DOHH2 (cell line): ENCODE measurements at regions not wholly inside any gene's neighbourhood (a gene's known extent, or its start where the extent isn't known, plus 50 kb on each side); places are given as distances from the start of the nearest gene placed in this dataset.

ENCODE experiments used
- H3F3A ChIP-seq: fragments of 200-600 bp; sonication (generic), shearing (Covaris generic); 2 replicates; pipeline ENCODE4 v1.6.0; 2016; ENCODE audit warnings: antibody characterized with exemption, mild to moderate bottlenecking; ENCODE audit not compliant: control insufficient read depth, insufficient read depth
- H3K27ac ChIP-seq: fragments of 200-600 bp; sonication (generic); 2 replicates; pipeline ENCODE4 v1.5.1; 2014; ENCODE audit warnings: low read depth, mild to moderate bottlenecking, low read length, moderate library complexity
- H3K27me3 ChIP-seq: fragments of 200-600 bp; sonication (generic); 2 replicates; pipeline ENCODE4 v1.6.1; 2014; ENCODE audit warnings: mild to moderate bottlenecking, low read length, mixed read lengths; ENCODE audit not compliant: control insufficient read depth
- H3K36me3 ChIP-seq: fragments of 200-600 bp; sonication (generic); 2 replicates; pipeline ENCODE4 v1.6.1; 2014; ENCODE audit warnings: mild to moderate bottlenecking, low read length, moderate library complexity, mixed read lengths; ENCODE audit not compliant: control insufficient read depth
- H3K4me1 ChIP-seq: fragments of 200-600 bp; sonication (generic); 2 replicates; pipeline ENCODE4 v1.6.1; 2014; ENCODE audit warnings: mild to moderate bottlenecking, low read length, mixed read lengths; ENCODE audit not compliant: control insufficient read depth
- H3K4me2 ChIP-seq: fragments of 200-600 bp; sonication (generic); 2 replicates; pipeline ENCODE4 v1.6.0; 2014; ENCODE audit warnings: mild to moderate bottlenecking, low read length, moderate library complexity
- H3K4me3 ChIP-seq: fragments of 200-600 bp; sonication (generic); 2 replicates; pipeline ENCODE4 v1.5.1; 2014; ENCODE audit warnings: mild to moderate bottlenecking, low read length, mixed read lengths
- H3K79me2 ChIP-seq: fragments of 200-600 bp; sonication (generic); 2 replicates; pipeline ENCODE4 v1.6.1; 2014; ENCODE audit warnings: mild to moderate bottlenecking, low read length, mixed read lengths; ENCODE audit not compliant: control insufficient read depth
- H3K9me2 ChIP-seq: fragments of 200-600 bp; sonication (generic); replicated peaks from 2 replicates; pipeline ENCODE4 v1.6.1; 2014; ENCODE audit warnings: mild to moderate bottlenecking, low read length, mixed read lengths; ENCODE audit not compliant: control insufficient read depth
- H3K9me3 ChIP-seq: fragments of 200-600 bp; sonication (generic); 2 replicates; pipeline ENCODE4 v1.6.1; 2014; ENCODE audit warnings: antibody characterized with exemption, low read length, mixed read lengths; ENCODE audit not compliant: control insufficient read depth, insufficient read depth
- H4K20me1 ChIP-seq: fragments of 200-600 bp; sonication (generic); 2 replicates; pipeline ENCODE4 v1.6.0; 2014; ENCODE audit warnings: low read depth, mild to moderate bottlenecking, antibody characterized with exemption, low read length, moderate library complexity; ENCODE audit not compliant: control insufficient read depth, insufficient read depth
- CTCF ChIP-seq: fragments of 200-600 bp; sonication (generic); IDR thresholded peaks from one replicate; pipeline ENCODE4 v1.5.1; 2014; ENCODE audit warnings: antibody characterized with exemption, mild to moderate bottlenecking, low read depth, low read length; ENCODE audit not compliant: poor library complexity, severe bottlenecking
- EZH2phosphoT487 ChIP-seq: fragments of 200-600 bp; sonication (generic); IDR thresholded peaks from 2 replicates; pipeline ENCODE4 v1.6.1; 2017; ENCODE audit warnings: borderline replicate concordance, mild to moderate bottlenecking, antibody characterized with exemption, low read length, moderate library complexity, mixed read lengths

GRCh38 chr2:241931084-241931975 lies 61.8 kb downstream of the RTP5 start:
- Histone ChIP-seq H4K20me1 (no peaks in the 10 kb centered on the region), H3K4me2 (no peak overlapping the region)

GRCh38 chr2:241931976-241932898 lies 62.7 kb downstream of the RTP5 start:
- no peaks in the 10 kb centered on the region for H4K20me1 ChIP-seq
- H3K4me2 ChIP-seq = no peak overlapping the region
- no peaks in the 10 kb centered on the region for H3K79me2 ChIP-seq
- H3K27me3 ChIP-seq = no peaks in the 10 kb centered on the region
- no peak overlapping the region for H3K27ac ChIP-seq
- no peaks in the 10 kb centered on the region for H3F3A ChIP-seq
- no peaks in the 10 kb centered on the region for H3K4me1 ChIP-seq
- no peak for TF ChIP-seq CTCF
- TF ChIP-seq EZH2phosphoT487 = no peak
- H3K4me3 ChIP-seq = no peak overlapping the region
- no peaks in the 10 kb centered on the region for H3K9me2 ChIP-seq
- H3K9me3 ChIP-seq = no peaks in the 10 kb centered on the region
- no peaks in the 10 kb centered on the region for H3K36me3 ChIP-seq

More at GRCh38 chr2:241931084-241931975, 61.8 kb downstream of the RTP5 start:
- no peaks in the 10 kb centered on the region for H3K79me2 ChIP-seq
- H3K9me2 ChIP-seq = no peaks in the 10 kb centered on the region
- H3K4me1 ChIP-seq = no peaks in the 10 kb centered on the region
- no peaks in the 10 kb centered on the region for H3K36me3 ChIP-seq
- TF ChIP-seq CTCF = no peak
- no peak for TF ChIP-seq EZH2phosphoT487
- no peak overlapping the region for H3K27ac ChIP-seq
- H3K27me3 ChIP-seq = no peaks in the 10 kb centered on the region
- no peaks in the 10 kb centered on the region for H3F3A ChIP-seq
- no peaks in the 10 kb centered on the region for H3K9me3 ChIP-seq
- no peak overlapping the region for H3K4me3 ChIP-seq

GRCh38 chr2:241932899-241933178 lies 63.3 kb downstream of the RTP5 start:
- no peak overlapping the region for H3K4me3 ChIP-seq
- no peaks in the 10 kb centered on the region for H4K20me1 ChIP-seq
- no peaks in the 10 kb centered on the region for H3K4me1 ChIP-seq
- no peaks in the 10 kb centered on the region for H3K9me3 ChIP-seq
- no peaks in the 10 kb centered on the region for H3K9me2 ChIP-seq
- H3K36me3 ChIP-seq = no peaks in the 10 kb centered on the region
- H3K4me2 ChIP-seq = no peak overlapping the region
- no peaks in the 10 kb centered on the region for H3K79me2 ChIP-seq
- no peak for TF ChIP-seq CTCF
- TF ChIP-seq EZH2phosphoT487 = no peak
- H3K27me3 ChIP-seq = no peaks in the 10 kb centered on the region
- H3K27ac ChIP-seq = no peak overlapping the region
- H3F3A ChIP-seq = no peaks in the 10 kb centered on the region
